ENCODE measurements at regions not wholly inside any gene's neighbourhood (a gene's known extent, or its start where the extent isn't known, plus 50 kb on each side); places are given as distances from the start of the nearest gene placed in this dataset.

DNA sequence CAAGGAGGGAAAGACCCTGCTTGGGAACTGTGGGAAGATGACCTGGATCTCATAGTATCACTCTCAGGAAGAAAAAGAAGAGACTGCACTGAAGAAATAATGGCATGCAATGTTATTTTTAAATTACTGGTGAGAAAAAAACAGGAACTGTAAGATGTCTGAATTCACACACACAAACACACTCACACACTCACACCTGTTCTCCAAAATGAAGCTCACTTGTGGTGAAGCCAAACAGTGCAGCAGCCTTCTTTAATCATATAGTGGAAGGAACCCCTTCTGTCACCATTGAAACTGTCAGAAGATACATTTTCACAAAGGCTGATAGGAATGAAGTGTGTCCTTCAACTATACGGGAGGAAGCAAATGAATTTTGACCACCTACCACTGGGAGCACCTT is 156.5 kb upstream of the GHITM start:
- WGBS (ENCODE audit: insufficient coverage, low coverage, low lambda C conversion rate, missing lambda C conversion rate): 57% methylated on average over 1 of the region's 1 CpG
- ATAC-seq: no peak
- Histone ChIP-seq H3K27ac (no peak overlapping the region), H3K4me1 (peaks cover 0 to 11% (median 4%) of the 10 kb centered on the region in 4 donors), H3K27me3 (no peaks in the 10 kb centered on the region), H3K36me3 (no peaks in the 10 kb centered on the region), H3K9me3 (no peaks in the 10 kb centered on the region), H3K4me3 (no peak overlapping the region)
- intact Hi-C loops (cut with DNase I): no loop called here
- no peak for DNase-seq
- TF ChIP-seq POLR2A (IDR thresholded peaks at IDR 0.05): no peak
- TF ChIP-seq, protein P1, sequence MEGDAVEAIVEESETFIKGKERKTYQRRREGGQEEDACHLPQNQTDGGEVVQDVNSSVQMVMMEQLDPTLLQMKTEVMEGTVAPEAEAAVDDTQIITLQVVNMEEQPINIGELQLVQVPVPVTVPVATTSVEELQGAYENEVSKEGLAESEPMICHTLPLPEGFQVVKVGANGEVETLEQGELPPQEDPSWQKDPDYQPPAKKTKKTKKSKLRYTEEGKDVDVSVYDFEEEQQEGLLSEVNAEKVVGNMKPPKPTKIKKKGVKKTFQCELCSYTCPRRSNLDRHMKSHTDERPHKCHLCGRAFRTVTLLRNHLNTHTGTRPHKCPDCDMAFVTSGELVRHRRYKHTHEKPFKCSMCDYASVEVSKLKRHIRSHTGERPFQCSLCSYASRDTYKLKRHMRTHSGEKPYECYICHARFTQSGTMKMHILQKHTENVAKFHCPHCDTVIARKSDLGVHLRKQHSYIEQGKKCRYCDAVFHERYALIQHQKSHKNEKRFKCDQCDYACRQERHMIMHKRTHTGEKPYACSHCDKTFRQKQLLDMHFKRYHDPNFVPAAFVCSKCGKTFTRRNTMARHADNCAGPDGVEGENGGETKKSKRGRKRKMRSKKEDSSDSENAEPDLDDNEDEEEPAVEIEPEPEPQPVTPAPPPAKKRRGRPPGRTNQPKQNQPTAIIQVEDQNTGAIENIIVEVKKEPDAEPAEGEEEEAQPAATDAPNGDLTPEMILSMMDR (IDR thresholded peaks at IDR 0.05): no peak

GRCh38 chr10:83983578-83984255 is 155.6 kb upstream of the GHITM start:
- H3K36me3 ChIP-seq: no peaks in the 10 kb centered on the region
- no peak for TF ChIP-seq POLR2A (IDR thresholded peaks at IDR 0.05)
- TF ChIP-seq, protein P1 (IDR thresholded peaks at IDR 0.05): no peak
- H3K4me3 ChIP-seq: no peak overlapping the region
- peaks cover 0 to 7% (median 2%) of the 10 kb centered on the region in 4 donors for H3K4me1 ChIP-seq
- no peak overlapping the region for H3K27ac ChIP-seq
- H3K27me3 ChIP-seq: no peaks in the 10 kb centered on the region
- 41% methylated on average over 4 of the region's 4 CpGs for WGBS (ENCODE audit: insufficient coverage, low coverage, low lambda C conversion rate, missing lambda C conversion rate)
- H3K9me3 ChIP-seq: no peaks in the 10 kb centered on the region
- DNase-seq: no peak
- intact Hi-C loops (cut with DNase I): no loop called here
- ATAC-seq: peak in 3 of 4 donors; percentile 17 to 70 (median 20)

GRCh38 chr10:83984256-83984640 is 155.1 kb upstream of the GHITM start:
- peaks cover 0 to 3% (median under 1%) of the 10 kb centered on the region in 4 donors for H3K4me1 ChIP-seq
- intact Hi-C loops (cut with DNase I): no loop called here
- TF ChIP-seq, protein P1 (IDR thresholded peaks at IDR 0.05): no peak
- no peaks in the 10 kb centered on the region for H3K36me3 ChIP-seq
- H3K27me3 ChIP-seq: no peaks in the 10 kb centered on the region
- H3K27ac ChIP-seq: no peak overlapping the region
- no peak overlapping the region for H3K4me3 ChIP-seq
- no peaks in the 10 kb centered on the region for H3K9me3 ChIP-seq
- no peak for DNase-seq
- no peak for ATAC-seq

GRCh38 chr10:83986800-83987199 is 152.5 kb upstream of the GHITM start:
- ATAC-seq (no peak), DNase-seq (no peak)
- H3K4me3 ChIP-seq: no peak overlapping the region
- no peaks in the 10 kb centered on the region for H3K27me3 ChIP-seq
- H3K27ac ChIP-seq: no peak overlapping the region
- 33% methylated on average over 1 of the region's 1 CpG for whole genome bisulfite sequencing (ENCODE audit: insufficient coverage, low coverage, low lambda C conversion rate, missing lambda C conversion rate)
- no peaks in the 10 kb centered on the region for H3K4me1 ChIP-seq
- TF ChIP-seq, protein P1 (IDR thresholded peaks at IDR 0.05): no peak
- TF ChIP-seq POLR2A (IDR thresholded peaks at IDR 0.05): no peak
- H3K36me3 ChIP-seq: no peaks in the 10 kb centered on the region
- H3K9me3 ChIP-seq: no peaks in the 10 kb centered on the region
- intact Hi-C loops (cut with DNase I): no loop called here

- Histone ChIP-seq H3K36me3 (no peaks in the 10 kb centered on the region), H3K4me3 (no peak overlapping the region), H3K27me3 (no peaks in the 10 kb centered on the region), H3K9me3 (no peaks in the 10 kb centered on the region), H3K4me1 (no peaks in the 10 kb centered on the region), H3K27ac (no peak overlapping the region)
- no CpG with 5 or more reads among the region's 1 CpG for WGBS (ENCODE audit: insufficient coverage, low coverage, low lambda C conversion rate, missing lambda C conversion rate)
- ATAC-seq (no peak), DNase-seq (no peak)
- intact Hi-C loops (cut with DNase I): no loop called here
- no peak for TF ChIP-seq POLR2A (IDR thresholded peaks at IDR 0.05)
- TF ChIP-seq, protein P1 (IDR thresholded peaks at IDR 0.05): no peak
Measured at GRCh38 chr10:83987216-83987615, 152.1 kb upstream of the GHITM start.
